Chondrocyte (in vitro differentiated cells): ENCODE measurements at regions not wholly inside any gene's neighbourhood (a gene's known extent, or its start where the extent isn't known, plus 50 kb on each side); places are given as distances from the start of the nearest gene placed in this dataset.

Experiments used
- DNase-seq: peaks from one replicate; pipeline ENCODE4 v3.0.0; 2021; ENCODE audit warnings: mixed read lengths, low spot score
- H3K27ac Mint-ChIP-seq: one replicate; pipeline ENCODE4 v1.8.0; 2021; ENCODE audit warnings: mild to moderate bottlenecking, moderate library complexity, mixed read lengths; ENCODE audit not compliant: unreplicated experiment
- H3K27me3 Mint-ChIP-seq: 2 replicates; pipeline ENCODE4 v1.8.0; 2021; ENCODE audit warnings: low read depth, mixed read lengths
- H3K36me3 Mint-ChIP-seq: 2 replicates; pipeline ENCODE4 v1.8.0; 2021; ENCODE audit warnings: low read depth, mixed read lengths
- H3K4me1 Mint-ChIP-seq: 2 replicates; pipeline ENCODE4 v1.8.0; 2021; ENCODE audit warnings: low read depth, mild to moderate bottlenecking, mixed read lengths
- H3K4me3 Mint-ChIP-seq: one replicate; pipeline ENCODE4 v1.8.0; 2021; ENCODE audit warnings: mild to moderate bottlenecking, moderate library complexity, mixed read lengths; ENCODE audit not compliant: unreplicated experiment
- H3K9me3 Mint-ChIP-seq: 2 replicates; pipeline ENCODE4 v1.8.0; 2021; ENCODE audit warnings: low read depth, mixed read lengths
- TF ChIP-seq, protein P1 (sequence below): fragments of 200-600 bp; sonication (generic); IDR thresholded peaks from 2 replicates; pipeline ENCODE4 v1.5.0; 2021; ENCODE audit warnings: antibody characterized with exemption, mild to moderate bottlenecking, moderate library complexity

DNA sequence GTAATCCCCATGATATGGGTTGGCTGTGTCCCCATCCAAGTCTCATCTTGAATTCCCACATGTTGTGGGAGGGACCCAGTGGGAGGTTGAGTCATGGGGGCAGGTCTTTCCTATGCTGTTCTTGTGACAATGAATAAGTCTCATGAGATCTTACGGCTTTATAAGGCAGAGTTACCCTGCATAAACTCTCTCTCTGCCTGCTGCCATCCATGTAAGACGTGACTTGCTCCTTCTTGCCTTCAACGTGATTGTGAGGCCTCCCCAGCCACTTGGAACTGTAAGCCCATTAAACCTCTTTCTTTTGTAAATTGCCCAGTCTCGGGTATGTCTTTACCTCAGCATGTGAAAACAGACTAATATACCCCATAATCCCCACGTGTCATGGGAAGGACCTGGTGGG lies 61.9 kb upstream of the LDAH start:
- no peak overlapping the region for H3K27ac Mint-ChIP-seq
- no peaks in the 10 kb centered on the region for H3K4me1 Mint-ChIP-seq
- no peak overlapping the region for H3K4me3 Mint-ChIP-seq
- H3K9me3 Mint-ChIP-seq, result peaks cover 3% of the 10 kb centered on the region
- TF ChIP-seq, protein P1, sequence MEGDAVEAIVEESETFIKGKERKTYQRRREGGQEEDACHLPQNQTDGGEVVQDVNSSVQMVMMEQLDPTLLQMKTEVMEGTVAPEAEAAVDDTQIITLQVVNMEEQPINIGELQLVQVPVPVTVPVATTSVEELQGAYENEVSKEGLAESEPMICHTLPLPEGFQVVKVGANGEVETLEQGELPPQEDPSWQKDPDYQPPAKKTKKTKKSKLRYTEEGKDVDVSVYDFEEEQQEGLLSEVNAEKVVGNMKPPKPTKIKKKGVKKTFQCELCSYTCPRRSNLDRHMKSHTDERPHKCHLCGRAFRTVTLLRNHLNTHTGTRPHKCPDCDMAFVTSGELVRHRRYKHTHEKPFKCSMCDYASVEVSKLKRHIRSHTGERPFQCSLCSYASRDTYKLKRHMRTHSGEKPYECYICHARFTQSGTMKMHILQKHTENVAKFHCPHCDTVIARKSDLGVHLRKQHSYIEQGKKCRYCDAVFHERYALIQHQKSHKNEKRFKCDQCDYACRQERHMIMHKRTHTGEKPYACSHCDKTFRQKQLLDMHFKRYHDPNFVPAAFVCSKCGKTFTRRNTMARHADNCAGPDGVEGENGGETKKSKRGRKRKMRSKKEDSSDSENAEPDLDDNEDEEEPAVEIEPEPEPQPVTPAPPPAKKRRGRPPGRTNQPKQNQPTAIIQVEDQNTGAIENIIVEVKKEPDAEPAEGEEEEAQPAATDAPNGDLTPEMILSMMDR, result no peak
- no peak for DNase-seq
- peaks cover 12% of the 10 kb centered on the region for H3K27me3 Mint-ChIP-seq
- no peaks in the 10 kb centered on the region for H3K36me3 Mint-ChIP-seq

DNA sequence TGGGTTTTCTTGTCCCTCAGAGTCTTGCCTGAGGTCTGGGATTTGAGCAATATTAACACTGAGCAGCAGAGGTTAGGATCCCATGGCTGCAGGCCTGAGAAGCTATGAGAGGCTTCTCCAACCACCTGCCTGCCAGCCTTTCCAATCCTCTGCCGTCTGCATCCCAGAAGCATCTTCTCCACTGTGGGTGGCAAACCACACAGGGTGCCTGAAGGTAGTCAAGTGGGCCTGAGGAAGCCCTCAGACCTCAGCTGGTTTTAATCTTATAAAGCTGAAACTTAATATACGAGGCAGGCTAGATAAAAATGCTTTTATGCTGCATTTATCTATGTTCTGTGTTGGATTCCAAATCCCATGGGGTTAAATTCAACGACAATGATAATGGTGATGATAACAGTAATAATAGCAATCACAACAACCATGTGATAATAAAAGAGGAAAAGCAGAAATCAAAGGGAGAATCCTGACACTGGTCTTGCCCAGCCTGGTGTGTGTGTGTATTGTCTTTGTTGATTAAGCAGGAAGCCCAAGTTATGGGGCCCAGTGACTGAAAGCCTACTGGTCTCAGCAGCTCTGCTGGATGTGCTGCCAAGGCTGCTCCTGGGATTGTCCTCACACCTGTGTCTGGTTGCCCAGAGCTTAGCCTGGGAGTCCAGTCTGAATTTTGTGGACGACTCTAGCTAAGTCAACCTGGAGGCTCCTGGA lies 59.7 kb upstream of the LDAH start:
- no peaks in the 10 kb centered on the region for H3K36me3 Mint-ChIP-seq
- no peak for DNase-seq
- peaks cover 14% of the 10 kb centered on the region for H3K27me3 Mint-ChIP-seq

DNA sequence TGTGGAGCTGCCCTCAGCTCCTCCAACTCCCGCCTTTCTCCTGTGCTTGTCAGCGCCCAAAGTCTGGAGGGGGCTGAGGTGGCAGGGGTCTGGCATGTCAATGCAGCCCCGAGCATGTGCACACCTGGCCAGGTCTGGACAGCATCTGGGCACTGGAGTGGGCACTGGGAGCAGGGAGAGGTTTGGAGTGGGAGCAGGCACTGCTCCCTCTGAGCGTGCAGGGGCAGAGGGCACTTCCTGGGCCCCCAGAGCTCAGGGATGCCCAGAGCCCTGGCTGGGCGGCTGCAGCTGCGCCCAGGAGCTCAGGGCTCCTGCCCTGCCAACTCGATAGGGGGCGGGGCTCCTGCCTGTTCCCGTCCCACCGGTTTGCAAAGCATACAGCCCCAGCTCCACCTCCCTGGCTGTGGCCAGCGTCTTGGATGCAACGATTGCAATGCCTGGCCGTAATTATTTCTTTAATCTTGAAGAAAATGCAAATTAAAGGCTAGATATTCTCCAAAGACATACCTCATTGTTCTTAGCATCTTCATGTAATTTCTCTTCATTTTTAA lies 57.4 kb upstream of the LDAH start:
- H3K27ac Mint-ChIP-seq, result no peak overlapping the region
- DNase-seq, result no peak
- H3K4me1 Mint-ChIP-seq, result peaks cover 4% of the 10 kb centered on the region
- no peaks in the 10 kb centered on the region for H3K9me3 Mint-ChIP-seq
- no peaks in the 10 kb centered on the region for H3K36me3 Mint-ChIP-seq
- TF ChIP-seq, protein P1, result no peak
- peaks cover 20% of the 10 kb centered on the region for H3K27me3 Mint-ChIP-seq
- no peak overlapping the region for H3K4me3 Mint-ChIP-seq

More for the DNA sequence above, 59.7 kb upstream of the LDAH start:
- Mint-ChIP-seq H3K4me3 (no peak overlapping the region), H3K4me1 (peaks cover 4% of the 10 kb centered on the region), H3K27ac (no peak overlapping the region), H3K9me3 (no peaks in the 10 kb centered on the region)
- TF ChIP-seq, protein P1, result no peak

DNA sequence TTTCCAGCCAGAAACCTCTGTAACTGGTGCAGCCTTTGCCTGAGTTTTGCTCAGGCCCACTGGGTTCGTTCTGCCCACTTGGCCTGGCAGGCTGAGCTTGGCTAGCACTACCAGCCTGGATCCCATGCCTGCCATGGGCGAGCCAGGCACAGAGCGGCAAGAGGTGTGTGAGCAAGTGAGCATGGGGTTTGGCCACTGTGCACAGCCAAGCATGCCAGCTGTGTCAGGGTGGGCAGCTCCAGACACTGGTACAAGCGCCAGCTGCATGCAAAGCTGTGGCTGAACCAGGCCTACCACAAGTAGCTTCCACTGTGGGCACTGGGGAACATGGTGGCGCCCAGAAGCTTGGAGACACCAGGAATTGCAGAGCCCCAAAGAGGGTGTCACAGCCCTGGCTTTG lies 56.3 kb upstream of the LDAH start:
- Mint-ChIP-seq H3K27ac (no peak overlapping the region), H3K27me3 (peaks cover 19% of the 10 kb centered on the region), H3K4me1 (peaks cover 4% of the 10 kb centered on the region), H3K36me3 (no peaks in the 10 kb centered on the region), H3K4me3 (no peak overlapping the region), H3K9me3 (peaks cover 3% of the 10 kb centered on the region)
- TF ChIP-seq, protein P1, result no peak
- no peak for DNase-seq

DNA sequence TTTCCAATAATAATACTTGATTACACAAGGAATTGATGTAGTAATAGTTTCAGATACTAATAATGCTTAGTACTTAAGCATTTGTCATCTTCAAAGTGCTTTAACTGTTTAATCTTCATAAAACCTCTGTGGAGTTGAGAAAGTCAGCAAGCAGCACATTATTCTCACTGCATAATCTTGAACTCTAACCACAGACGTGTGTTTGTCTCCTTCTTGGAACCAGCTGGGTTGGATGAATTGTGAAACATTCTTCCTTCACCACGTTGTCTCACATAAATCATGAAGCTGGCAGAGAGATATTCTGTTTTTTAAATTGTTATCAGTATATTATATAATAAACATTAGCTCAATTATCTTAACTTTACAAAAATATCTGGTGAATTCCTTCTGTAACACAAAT lies 55.1 kb upstream of the LDAH start:
- no peaks in the 10 kb centered on the region for H3K36me3 Mint-ChIP-seq
- peaks cover 4% of the 10 kb centered on the region for H3K4me1 Mint-ChIP-seq
- no peak overlapping the region for H3K27ac Mint-ChIP-seq
- peaks cover 18% of the 10 kb centered on the region for H3K27me3 Mint-ChIP-seq
- H3K9me3 Mint-ChIP-seq, result peaks cover 8% of the 10 kb centered on the region
- TF ChIP-seq, protein P1, result no peak
- no peak overlapping the region for H3K4me3 Mint-ChIP-seq
- no peak for DNase-seq
